CD4-positive, alpha-beta T cell (primary cell): ENCODE measurements at regions not wholly inside any gene's neighbourhood (a gene's known extent, or its start where the extent isn't known, plus 50 kb on each side); places are given as distances from the start of the nearest gene placed in this dataset.

Experiments used
- ATAC-seq: fragments of 200-7000 bp; cut with Tn5 transposase; one replicate; pipeline ENCODE4 v1.10.0; 2022; ENCODE audit warnings: mild to moderate bottlenecking; ENCODE audit not compliant: poor library complexity
- CTCF ChIA-PET: fragments of 350-600 bp; sonication (Branson Sonifier 250); formaldehyde crosslinking; loops from one replicate; lab custom pipeline; 2021; ENCODE audit warnings: antibody characterized with exemption, inconsistent platforms; lab: Charles Lee
- POLR2A ChIA-PET: fragments of 350-600 bp; sonication (Branson Sonifier 250); formaldehyde crosslinking; loops from one replicate; lab custom pipeline; 2021; ENCODE audit warnings: antibody characterized with exemption, inconsistent platforms; lab: Charles Lee
- DNase-seq, 14 experiments: peaks; one replicate each; pipeline ENCODE4 v3.0.0-alpha.2; 2013 to 2020; ENCODE audit warnings: mixed read lengths in 2 of 14
- H3K27ac ChIP-seq, 2 donors: one replicate each; pipeline versions ENCODE4 v1.5.1 to v1.7.0; 2013; ENCODE audit warnings: low read length in 2 of 2, low read depth in 1 of 2, mild to moderate bottlenecking in 1 of 2
- H3K27me3 ChIP-seq, 2 experiments: 1 replicate in 1 of 2; 2 replicates in 1 of 2; pipeline versions ENCODE4 v1.6.1 to v1.7.0; 2013; ENCODE audit warnings: low read length in 2 of 2, control low read depth in 1 of 2, mild to moderate bottlenecking in 1 of 2, moderate library complexity in 1 of 2; ENCODE audit not compliant: insufficient read depth in 2 of 2, control insufficient read depth in 1 of 2
- H3K36me3 ChIP-seq: one replicate; pipeline ENCODE4 v1.6.1; 2013; ENCODE audit warnings: low read length, control low read depth; ENCODE audit not compliant: insufficient read depth
- H3K4me1 ChIP-seq: one replicate; pipeline ENCODE4 v1.6.1; 2013; ENCODE audit warnings: low read length, control low read depth; ENCODE audit not compliant: insufficient read depth
- H3K4me3 ChIP-seq: one replicate; pipeline ENCODE4 v1.5.1; 2013; ENCODE audit warnings: mild to moderate bottlenecking, low read length, moderate library complexity
- H3K9me3 ChIP-seq, 2 experiments: 1 replicate in 1 of 2; 2 replicates in 1 of 2; pipeline versions ENCODE4 v1.6.1 to v1.7.0; 2013; ENCODE audit warnings: low read length in 2 of 2, mild to moderate bottlenecking in 2 of 2, control low read depth in 1 of 2, moderate library complexity in 1 of 2; ENCODE audit not compliant: control insufficient read depth in 1 of 2, insufficient read depth in 1 of 2
- H3K27ac Mint-ChIP-seq: one replicate; pipeline ENCODE4 v1.8.0; 2020; ENCODE audit warnings: mixed read lengths
- H3K27me3 Mint-ChIP-seq: one replicate; pipeline ENCODE4 v1.8.0; 2021; ENCODE audit warnings: mixed read lengths
- H3K36me3 Mint-ChIP-seq: one replicate; pipeline ENCODE4 v1.8.0; 2021; ENCODE audit warnings: low read depth, mixed read lengths
- H3K4me1 Mint-ChIP-seq: one replicate; pipeline ENCODE4 v1.8.0; 2021; ENCODE audit warnings: low read depth, mixed read lengths
- H3K4me3 Mint-ChIP-seq: one replicate; pipeline ENCODE4 v1.8.0; 2020; ENCODE audit warnings: mild to moderate bottlenecking, mixed read lengths
- H3K9me3 Mint-ChIP-seq: one replicate; pipeline ENCODE4 v1.8.0; 2020; ENCODE audit warnings: mixed read lengths
- CTCF ChIP-seq: fragments of 200-600 bp; IDR thresholded peaks from one replicate; pipeline ENCODE4 v1.8.0; 2022; ENCODE audit warnings: antibody characterized with exemption, mild to moderate bottlenecking
- intact Hi-C, 2 experiments: fragments of 100-400 bp; cut with DNase I in 1 of 2; cut with micrococcal nuclease in 1 of 2; formaldehyde crosslinking; loops; one replicate each; pipeline versions ENCODE4 v1.15.1 to v1.9.0; 2023 to 2025; cut with DNase I, micrococcal nuclease

- Mint-ChIP-seq H3K9me3 (peaks cover 13% of the 10 kb centered on the region), H3K4me3 (no peak overlapping the region), H3K36me3 (no peaks in the 10 kb centered on the region), H3K27ac (no peak overlapping the region), H3K27me3 (no peaks in the 10 kb centered on the region), H3K4me1 (no peaks in the 10 kb centered on the region)
- CTCF ChIA-PET: no interaction called here
- ATAC-seq (no peak), DNase-seq (no peak)
- no peaks in the 10 kb centered on the region for H3K27me3 ChIP-seq
- TF ChIP-seq CTCF: no peak
- no peak overlapping the region for H3K27ac ChIP-seq
- H3K4me3 ChIP-seq: no peak overlapping the region
- POLR2A ChIA-PET: no interaction called here
- intact Hi-C loops: no loop called here
- H3K4me1 ChIP-seq: no peaks in the 10 kb centered on the region
- H3K36me3 ChIP-seq: no peaks in the 10 kb centered on the region
- peaks cover 0 to 3% of the 10 kb centered on the region in 2 experiments for H3K9me3 ChIP-seq
These were observed 1115.6 kb upstream of the GOT2 start for GRCh38 chr16:59849716-59850115.

GRCh38 chr16:59848296-59848695 is 1114.2 kb upstream of the GOT2 start:
- Mint-ChIP-seq H3K27ac (no peak overlapping the region), H3K36me3 (no peaks in the 10 kb centered on the region), H3K4me3 (no peak overlapping the region), H3K4me1 (no peaks in the 10 kb centered on the region), H3K27me3 (no peaks in the 10 kb centered on the region), H3K9me3 (peaks cover 19% of the 10 kb centered on the region)
- POLR2A ChIA-PET: no interaction called here
- TF ChIP-seq CTCF: no peak
- no peak overlapping the region for H3K4me3 ChIP-seq
- H3K36me3 ChIP-seq: no peaks in the 10 kb centered on the region
- H3K27me3 ChIP-seq: no peaks in the 10 kb centered on the region
- H3K9me3 ChIP-seq: peaks cover 2 to 3% of the 10 kb centered on the region in 2 experiments
- ATAC-seq (no peak), DNase-seq (no peak)
- intact Hi-C loops: no loop called here
- CTCF ChIA-PET: no interaction called here
- H3K4me1 ChIP-seq: no peaks in the 10 kb centered on the region
- no peak overlapping the region for H3K27ac ChIP-seq

GRCh38 chr16:59840169-59840568 is 1106.1 kb upstream of the GOT2 start:
- CTCF ChIA-PET: no interaction called here
- Mint-ChIP-seq H3K9me3 (peaks cover 28% of the 10 kb centered on the region), H3K27me3 (no peaks in the 10 kb centered on the region), H3K4me3 (no peak overlapping the region), H3K36me3 (no peaks in the 10 kb centered on the region), H3K27ac (no peak overlapping the region), H3K4me1 (no peaks in the 10 kb centered on the region)
- DNase-seq: no peak
- Histone ChIP-seq H3K9me3 (peaks cover 4 to 15% of the 10 kb centered on the region in 2 experiments), H3K4me3 (no peak overlapping the region), H3K36me3 (no peaks in the 10 kb centered on the region), H3K4me1 (no peaks in the 10 kb centered on the region), H3K27me3 (no peaks in the 10 kb centered on the region), H3K27ac (no peak overlapping the region)
- TF ChIP-seq CTCF: no peak
- no peak for ATAC-seq
- POLR2A ChIA-PET: no interaction called here
- intact Hi-C loops: no loop called here
